Lower leg skin (tissue), 3 donors: ENCODE measurements at regions not wholly inside any gene's neighbourhood (a gene's known extent, or its start where the extent isn't known, plus 50 kb on each side); places are given as distances from the start of the nearest gene placed in this dataset.

Experiments used
- POLR2A ChIP-seq, 2 donors: fragments of 450-650 bp; IDR thresholded peaks; one replicate each; pipeline ENCODE4 v1.6.1; 2016 to 2017; ENCODE audit warnings: antibody characterized with exemption in 2 of 2, mild to moderate bottlenecking in 1 of 2, moderate library complexity in 1 of 2
- TF ChIP-seq, protein P1 (sequence below), 3 donors: fragments of 450-650 bp; IDR thresholded peaks; one replicate each; pipeline ENCODE4 v1.5.1; 2016; ENCODE audit warnings: antibody characterized with exemption in 3 of 3, mild to moderate bottlenecking in 3 of 3, moderate library complexity in 2 of 3

DNA sequence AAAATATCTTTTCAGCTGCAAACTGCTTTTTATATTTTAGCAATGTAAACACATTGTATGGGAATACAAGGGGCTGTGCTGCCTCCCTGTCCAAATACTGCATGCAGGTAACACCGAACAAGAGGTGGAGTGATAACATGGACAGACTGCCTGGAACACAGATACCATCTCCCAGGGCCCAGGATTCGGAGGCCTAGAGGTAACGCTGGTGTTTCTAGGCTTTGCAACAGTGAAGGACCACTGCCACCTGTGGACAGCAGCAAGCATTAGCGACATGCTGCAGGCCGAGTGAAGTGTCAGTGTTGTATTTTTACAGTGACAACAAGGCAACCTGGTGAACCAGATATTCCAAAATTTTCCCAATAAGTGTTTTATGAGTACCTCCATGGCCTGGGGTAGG is 379.1 kb downstream of the DMRT2 start:
- no peak for TF ChIP-seq POLR2A (IDR thresholded peaks at IDR 0.05)
- TF ChIP-seq, protein P1, sequence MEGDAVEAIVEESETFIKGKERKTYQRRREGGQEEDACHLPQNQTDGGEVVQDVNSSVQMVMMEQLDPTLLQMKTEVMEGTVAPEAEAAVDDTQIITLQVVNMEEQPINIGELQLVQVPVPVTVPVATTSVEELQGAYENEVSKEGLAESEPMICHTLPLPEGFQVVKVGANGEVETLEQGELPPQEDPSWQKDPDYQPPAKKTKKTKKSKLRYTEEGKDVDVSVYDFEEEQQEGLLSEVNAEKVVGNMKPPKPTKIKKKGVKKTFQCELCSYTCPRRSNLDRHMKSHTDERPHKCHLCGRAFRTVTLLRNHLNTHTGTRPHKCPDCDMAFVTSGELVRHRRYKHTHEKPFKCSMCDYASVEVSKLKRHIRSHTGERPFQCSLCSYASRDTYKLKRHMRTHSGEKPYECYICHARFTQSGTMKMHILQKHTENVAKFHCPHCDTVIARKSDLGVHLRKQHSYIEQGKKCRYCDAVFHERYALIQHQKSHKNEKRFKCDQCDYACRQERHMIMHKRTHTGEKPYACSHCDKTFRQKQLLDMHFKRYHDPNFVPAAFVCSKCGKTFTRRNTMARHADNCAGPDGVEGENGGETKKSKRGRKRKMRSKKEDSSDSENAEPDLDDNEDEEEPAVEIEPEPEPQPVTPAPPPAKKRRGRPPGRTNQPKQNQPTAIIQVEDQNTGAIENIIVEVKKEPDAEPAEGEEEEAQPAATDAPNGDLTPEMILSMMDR (IDR thresholded peaks at IDR 0.05): no peak
